ENCODE measurements at regions not wholly inside any gene's neighbourhood (a gene's known extent, or its start where the extent isn't known, plus 50 kb on each side); places are given as distances from the start of the nearest gene placed in this dataset.
A peak's percentile ranks its signal among the peaks of the same experiment; 100 is the strongest.
"Not testable (repeated sequence)": the region's sequence is repeated elsewhere in the genome, so short reads cannot be mapped to it uniquely, and the experiment has no call there.

DNA sequence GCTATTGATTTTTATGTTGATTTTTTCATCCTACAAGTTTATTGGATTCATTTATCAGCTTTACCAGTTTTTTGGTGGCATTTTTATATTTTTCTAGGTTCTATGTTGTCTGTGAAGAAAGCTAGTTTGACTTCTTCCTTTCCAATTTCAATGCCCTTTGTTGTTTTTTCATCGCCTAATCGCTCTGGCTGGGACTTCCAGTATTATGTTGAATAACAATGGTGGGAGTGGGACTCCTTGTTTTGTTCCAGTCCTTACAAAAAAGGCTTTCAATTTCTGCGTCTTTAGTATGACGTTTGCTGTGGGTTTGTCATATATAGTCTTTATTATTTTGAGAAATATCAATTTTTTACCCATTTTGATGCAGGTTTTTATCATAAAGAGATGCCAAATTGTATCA, 175.6 kb upstream of the CCNH start:
- no peak overlapping the region for H3K4me3 ChIP-seq (ENCODE audit: low read depth, low read length)
- no peak for DNase-seq (ENCODE audit: low read depth)

DNA sequence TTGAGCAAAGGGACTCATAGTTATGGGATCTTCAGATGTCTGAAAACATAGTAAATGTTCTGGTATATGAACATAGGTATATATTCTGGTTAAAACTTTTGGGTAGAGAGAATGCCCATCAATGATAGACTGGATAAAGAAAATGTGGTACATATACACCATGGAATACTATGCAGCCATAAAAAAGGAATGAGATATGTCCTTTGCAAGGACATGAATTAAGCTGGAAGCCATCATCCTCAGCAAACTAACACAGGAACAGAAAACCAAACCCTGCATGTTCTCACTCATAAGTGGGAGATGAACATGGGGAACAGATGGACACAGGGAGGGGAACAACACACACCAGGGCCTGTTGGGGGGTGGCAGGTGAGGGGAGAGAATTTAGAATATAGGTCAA, 171.0 kb upstream of the CCNH start:
- DNase-seq (ENCODE audit: low read depth); H3K4me3 ChIP-seq (ENCODE audit: low read depth, low read length): not testable (repeated sequence)

DNA sequence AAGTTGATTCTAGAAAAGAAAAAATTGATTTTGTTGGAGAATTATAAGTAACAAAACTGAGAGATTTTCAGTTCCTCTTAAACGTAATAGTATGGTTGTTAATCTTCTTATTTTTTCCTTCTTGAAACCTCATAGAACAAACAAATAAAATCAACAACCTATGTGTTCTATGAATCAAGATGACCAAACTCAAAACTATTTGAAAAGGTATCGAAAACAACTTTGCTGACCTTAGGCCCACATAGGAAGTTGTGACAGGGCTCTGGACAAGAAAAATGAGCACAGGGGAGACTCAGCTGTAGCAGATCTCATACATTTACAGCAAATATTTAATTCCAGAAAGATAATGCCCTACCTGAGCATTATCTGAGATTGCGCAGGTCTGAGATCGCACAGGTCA, 169.4 kb upstream of the CCNH start:
- no peak for DNase-seq (ENCODE audit: low read depth)
- H3K4me3 ChIP-seq (ENCODE audit: low read depth, low read length), result no peak overlapping the region

DNA sequence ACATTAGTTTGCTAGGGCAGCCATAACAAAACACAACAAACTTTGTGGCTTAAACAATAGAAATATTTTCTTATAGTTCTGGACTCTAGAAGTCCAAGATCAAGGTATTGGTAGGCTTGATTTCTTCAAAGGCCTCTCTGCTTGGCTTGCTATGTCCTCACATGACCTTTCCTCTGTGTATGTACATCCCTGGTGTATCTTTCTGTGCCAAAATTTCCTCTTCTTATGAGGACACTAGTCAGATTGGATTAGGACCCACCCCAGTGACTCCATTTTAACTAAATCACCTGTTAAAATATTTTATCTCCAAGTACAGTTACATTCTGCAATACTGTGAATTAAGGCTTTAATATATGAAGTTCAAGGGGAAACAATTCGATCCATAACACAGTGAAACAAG, 168.9 kb upstream of the CCNH start:
- DNase-seq (ENCODE audit: low read depth), result no peak
- no peak overlapping the region for H3K4me3 ChIP-seq (ENCODE audit: low read depth, low read length)

DNA sequence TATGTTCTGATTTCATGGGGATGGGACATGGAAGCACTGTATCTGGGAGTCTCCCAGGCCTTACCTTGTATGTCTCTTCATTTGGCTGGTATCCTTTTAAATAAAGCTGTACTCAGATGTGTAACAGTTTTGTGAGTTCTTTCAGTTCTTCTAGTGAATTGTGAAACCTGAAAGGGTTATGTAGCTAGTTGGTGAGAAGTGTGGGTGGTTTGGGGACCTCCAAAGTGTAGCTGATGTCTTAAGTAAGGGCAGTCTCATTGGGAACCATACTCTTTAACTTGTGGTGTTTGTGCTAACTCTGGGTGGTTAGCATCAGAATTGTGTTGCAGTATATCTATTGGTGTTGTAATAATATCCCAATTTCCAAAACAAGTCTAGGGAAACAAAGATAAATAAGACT, 166.9 kb upstream of the CCNH start:
- DNase-seq (ENCODE audit: low read depth), result no peak

DNA sequence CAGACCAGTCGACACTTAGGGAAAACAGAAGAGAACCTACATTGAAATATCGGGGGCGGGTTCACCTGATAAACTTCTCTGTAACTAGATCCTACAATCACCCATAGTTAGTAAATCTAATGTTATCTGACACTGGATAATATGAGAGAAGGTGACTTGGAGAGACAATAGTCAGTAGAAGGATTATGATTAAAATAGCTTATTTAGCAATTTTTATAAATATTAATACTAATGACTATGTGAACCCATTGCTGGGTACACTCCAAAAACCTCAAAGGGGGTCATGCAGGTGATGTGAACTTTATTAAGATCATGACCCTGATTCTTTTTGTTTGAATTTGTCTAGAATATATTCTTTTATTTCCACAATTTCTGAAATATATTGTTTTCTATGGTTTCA, 164.1 kb upstream of the CCNH start:
- no peak for DNase-seq (ENCODE audit: low read depth)
- H3K4me3 ChIP-seq (ENCODE audit: low read depth, low read length), result no peak overlapping the region

More for the DNA sequence above, 166.9 kb upstream of the CCNH start:
- no peak overlapping the region for H3K4me3 ChIP-seq (ENCODE audit: low read depth, low read length)

DNA sequence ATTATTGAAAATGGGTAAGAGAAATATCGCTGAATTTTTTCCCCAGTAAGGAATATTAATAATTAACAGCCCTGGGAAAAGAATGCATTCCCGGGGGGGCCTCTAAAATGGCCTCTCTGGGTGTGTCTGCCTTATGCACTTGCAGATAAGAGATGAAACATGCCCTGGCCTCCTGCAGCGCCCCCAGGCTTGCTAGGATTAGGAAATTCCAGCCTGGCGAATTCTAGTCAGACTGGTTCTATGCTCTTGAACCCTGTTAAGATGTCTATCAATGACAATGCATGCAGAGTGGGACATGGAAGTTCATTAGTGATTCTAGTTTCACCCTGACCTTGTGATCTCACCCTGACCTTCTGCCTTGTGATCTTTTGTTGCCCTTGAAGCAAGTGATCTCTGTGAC, 163.6 kb upstream of the CCNH start:
- not testable (repeated sequence) for H3K4me3 ChIP-seq (ENCODE audit: low read depth, low read length); DNase-seq (ENCODE audit: low read depth)

DNA sequence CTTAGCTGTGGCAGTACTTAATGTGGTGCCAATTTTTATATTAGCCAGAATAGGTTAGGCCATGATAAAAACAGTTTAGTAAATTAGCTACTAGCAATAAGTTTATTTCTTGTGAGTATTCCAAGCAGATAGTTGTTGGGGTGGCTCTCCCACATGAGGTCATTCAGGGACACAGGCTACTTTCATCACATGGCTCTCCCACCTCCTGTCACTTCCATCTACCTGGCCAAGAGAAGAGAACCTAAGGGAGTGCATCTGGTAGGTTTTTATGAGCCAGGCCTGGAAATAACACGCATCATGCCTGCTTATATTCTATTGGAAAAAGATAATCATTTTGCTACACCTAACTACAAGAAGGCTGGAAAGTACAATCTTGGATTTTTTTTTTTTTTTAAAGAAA, 161.4 kb upstream of the CCNH start:
- no peak for DNase-seq (ENCODE audit: low read depth)
- no peak overlapping the region for H3K4me3 ChIP-seq (ENCODE audit: low read depth, low read length)

DNA sequence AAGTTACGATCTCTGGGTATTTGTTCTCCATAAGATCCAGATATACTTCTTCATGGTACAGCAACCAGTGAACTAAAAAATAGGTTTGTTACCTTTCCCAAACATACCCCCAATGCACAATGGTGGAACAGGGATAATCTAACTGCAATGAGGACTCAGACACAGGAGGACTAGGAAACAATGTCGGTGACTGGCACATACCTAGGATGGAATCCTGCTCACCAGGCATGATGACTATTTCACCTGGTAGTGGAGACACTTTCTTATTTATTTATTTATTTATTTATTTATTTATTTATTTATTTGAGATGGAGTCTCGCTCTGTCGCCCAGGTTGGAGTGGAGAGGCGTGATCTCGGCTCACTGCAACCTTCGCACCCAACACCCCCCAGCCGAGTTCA, 159.9 kb upstream of the CCNH start:
- H3K4me3 ChIP-seq (ENCODE audit: low read depth, low read length), result no peak overlapping the region
- no peak for DNase-seq (ENCODE audit: low read depth)

DNA sequence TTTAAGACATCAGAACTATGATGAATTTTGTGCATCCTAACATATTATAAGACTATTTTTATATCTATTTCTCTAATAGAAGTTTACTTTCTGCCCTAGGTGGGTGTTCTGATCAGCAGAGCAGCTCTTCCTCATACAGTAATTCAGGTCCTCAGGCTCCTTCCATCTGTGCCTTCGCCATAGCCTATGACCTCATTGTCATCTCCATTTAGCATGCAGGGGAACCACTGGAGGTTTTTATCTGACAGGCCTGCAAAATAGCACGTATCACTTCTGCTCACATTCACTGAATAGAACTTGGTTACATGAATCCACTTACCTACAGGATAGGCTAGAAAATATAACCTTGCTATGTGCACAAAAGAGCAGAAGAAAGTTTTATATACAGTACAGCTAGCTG, 159.4 kb upstream of the CCNH start:
- no peak overlapping the region for H3K4me3 ChIP-seq (ENCODE audit: low read depth, low read length)
- no peak for DNase-seq (ENCODE audit: low read depth)

DNA sequence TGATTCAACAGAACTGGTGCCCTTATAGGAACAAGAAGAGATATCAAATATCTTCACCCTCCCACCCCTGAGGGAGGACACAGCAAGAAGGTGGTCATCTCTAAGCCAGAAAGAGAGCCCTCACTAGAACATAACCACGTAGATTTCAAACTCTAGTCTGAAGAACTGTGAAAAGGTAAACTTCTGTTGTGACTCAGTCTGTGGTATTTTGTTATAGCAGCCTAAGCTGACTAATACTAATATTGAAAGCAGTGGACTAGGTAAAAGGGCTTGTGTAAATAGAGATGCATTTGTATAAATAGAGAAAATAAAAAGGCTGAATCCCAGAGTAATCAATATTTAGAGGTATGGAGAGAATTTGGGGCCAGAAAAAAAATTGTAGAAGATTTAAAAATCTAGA, 157.6 kb upstream of the CCNH start:
- no peak overlapping the region for H3K4me3 ChIP-seq (ENCODE audit: low read depth, low read length)
- no peak for DNase-seq (ENCODE audit: low read depth)

DNA sequence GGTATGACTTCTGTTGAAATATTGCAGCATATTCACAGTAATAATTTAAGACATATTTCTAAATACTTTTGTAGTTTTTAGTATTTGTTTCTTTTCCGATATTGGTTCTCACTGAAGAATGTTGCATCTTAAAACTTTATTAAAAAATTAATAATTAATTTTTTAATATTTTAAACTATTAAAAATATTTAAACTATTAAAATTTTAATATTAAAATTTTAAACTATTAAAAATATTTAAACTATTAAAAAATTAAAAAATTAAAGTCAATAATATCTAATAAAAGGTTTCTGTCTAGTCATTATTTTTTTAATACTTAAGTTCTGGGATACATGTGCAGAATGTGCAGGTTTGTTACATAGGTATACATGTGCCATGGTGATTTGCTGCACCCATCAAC, 149.3 kb upstream of the CCNH start:
- H3K4me3 ChIP-seq (ENCODE audit: low read depth, low read length), result no peak overlapping the region

DNA sequence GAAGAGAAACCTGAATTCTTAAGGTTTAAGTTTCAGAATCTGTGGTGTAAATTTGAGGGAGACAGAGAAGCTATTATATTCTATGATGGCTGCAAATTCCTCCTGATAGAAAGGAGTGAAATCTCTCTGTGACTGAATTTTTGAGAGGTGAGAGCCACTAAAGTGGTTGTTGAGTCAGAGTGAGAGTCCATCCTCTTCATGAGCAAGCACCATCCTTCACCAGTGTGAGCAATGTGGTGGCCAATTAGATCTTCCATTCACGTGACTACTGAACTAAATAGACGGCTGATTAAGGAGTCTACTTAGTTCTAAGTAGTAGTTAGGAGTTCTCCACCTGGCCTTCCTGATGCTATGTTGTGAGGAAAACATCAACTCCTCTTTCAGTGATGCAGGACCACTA, 147.8 kb upstream of the CCNH start:
- DNase-seq (ENCODE audit: low read depth), result no peak
- H3K4me3 ChIP-seq (ENCODE audit: low read depth, low read length), result no peak overlapping the region

More for the DNA sequence above, 149.3 kb upstream of the CCNH start:
- DNase-seq (ENCODE audit: low read depth), result no peak

DNA sequence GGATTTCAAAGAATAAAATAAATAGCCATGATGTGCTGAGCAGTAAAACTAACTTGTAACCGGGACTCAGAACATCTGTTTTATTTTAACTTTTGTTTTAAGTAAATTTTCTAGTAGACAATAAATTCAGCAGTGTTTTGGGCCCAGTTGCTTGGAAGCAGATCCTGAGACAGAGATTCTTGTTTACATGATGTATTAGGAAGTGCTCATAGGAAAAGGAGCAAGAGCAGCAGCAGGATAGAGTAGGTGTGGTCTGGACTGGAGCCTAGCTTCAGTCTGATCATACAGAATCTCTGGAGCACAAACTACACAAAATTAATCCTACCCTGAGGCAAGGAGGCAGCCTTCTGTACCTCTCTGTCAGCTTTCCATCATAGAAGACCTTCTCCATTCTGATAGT, 139.2 kb upstream of the CCNH start:
- DNase-seq (ENCODE audit: low read depth), result no peak
- no peak overlapping the region for H3K4me3 ChIP-seq (ENCODE audit: low read depth, low read length)

DNA sequence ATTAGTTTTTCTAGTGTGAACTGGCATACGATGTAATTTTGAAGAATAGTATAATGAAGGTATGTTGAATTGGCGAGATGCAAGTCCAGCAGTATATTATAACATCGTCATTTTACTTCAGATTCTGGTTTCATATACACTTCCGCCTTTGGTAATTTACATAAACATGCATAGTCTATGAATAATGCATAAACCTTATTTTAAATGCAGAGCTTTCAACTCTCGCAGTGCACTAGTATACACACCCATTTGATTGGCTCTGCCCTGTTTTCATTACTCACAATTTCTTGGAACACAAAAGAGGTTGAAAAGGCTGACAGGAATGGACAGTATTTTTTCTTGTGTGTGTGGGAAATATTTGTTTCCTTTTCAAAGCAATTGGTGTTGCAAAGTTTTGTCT, 128.9 kb upstream of the CCNH start:
- no peak for DNase-seq (ENCODE audit: low read depth)
- no peak overlapping the region for H3K4me3 ChIP-seq (ENCODE audit: low read depth, low read length)

DNA sequence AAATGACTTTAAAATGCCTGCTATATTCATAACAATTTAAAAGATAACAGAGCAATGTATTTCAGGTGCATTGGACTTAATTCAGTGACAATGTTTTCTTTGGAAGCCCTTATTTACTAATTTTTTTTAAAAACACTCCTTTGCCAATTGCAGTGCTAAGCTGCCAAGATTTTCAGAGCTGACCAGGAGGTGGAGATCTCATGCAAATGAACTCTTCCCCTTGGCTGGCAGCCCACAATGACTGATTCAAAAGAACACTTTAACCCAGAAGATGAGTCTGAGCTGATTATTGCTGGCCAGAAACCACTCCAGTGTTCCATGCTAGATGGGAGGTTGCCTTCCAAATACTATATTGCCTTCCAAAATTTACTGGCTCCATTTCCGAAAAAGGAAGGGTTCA, 128.3 kb upstream of the CCNH start:
- H3K4me3 ChIP-seq (ENCODE audit: low read depth, low read length), result no peak overlapping the region
- DNase-seq (ENCODE audit: low read depth), result peak; percentile 19

DNA sequence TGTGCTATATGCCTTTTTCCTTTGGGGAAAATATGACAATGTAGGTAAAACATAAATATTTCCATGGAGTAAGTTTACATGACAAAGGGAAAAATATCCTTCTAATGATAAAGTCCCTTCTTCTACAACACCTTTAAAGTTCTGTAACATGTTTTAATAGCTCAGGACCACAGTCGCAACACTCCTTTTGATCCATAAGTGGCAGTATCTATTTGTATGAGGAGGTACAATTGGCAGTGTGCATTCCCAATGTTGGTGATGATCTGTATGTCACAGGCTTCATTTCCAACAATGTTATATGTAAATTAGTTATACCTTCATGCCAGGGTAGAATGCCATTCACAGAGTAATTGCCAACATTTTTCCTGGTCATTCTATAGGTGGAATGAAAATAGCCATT, 127.1 kb upstream of the CCNH start:
- DNase-seq (ENCODE audit: low read depth), result no peak
- no peak overlapping the region for H3K4me3 ChIP-seq (ENCODE audit: low read depth, low read length)

DNA sequence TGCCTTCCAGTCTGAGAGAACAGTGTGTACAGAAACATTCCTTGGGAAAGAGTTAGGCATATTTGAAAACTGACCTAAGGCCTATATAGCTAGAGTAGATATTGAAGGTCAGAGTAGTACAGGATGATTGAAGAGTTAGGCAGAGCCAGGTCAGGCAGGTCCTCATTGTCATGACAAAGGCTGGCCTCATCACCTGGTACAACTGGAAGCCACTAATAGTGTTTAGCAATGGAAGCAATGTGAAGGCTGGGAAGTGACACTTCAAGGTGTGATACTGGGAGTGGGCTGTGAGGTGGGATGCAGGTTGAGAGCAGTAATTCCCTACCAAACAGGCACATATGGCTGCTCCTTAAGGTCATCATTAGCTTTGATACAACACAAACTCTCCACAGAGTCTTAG, 123.6 kb upstream of the CCNH start:
- no peak overlapping the region for H3K4me3 ChIP-seq (ENCODE audit: low read depth, low read length)
- DNase-seq (ENCODE audit: low read depth), result no peak

DNA sequence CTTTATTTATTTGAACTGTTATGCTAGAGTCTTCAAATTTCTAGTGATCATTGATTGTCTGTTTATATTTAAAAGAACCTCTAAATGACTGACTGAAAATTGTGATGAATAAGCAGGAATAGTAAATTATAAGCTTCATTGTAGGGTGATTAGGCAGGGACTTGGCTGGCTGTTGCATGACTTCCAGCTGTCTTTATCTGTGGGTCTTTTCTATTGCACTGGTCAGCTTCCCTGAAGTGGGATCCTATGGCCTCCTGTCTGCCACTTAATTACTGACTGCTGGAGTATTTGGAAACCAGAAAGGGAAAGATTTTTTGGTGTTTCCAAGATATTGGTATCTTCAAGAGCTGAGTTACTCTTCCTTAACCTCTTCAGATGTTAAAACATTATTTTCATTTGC, 123.0 kb upstream of the CCNH start:
- DNase-seq (ENCODE audit: low read depth), result no peak

DNA sequence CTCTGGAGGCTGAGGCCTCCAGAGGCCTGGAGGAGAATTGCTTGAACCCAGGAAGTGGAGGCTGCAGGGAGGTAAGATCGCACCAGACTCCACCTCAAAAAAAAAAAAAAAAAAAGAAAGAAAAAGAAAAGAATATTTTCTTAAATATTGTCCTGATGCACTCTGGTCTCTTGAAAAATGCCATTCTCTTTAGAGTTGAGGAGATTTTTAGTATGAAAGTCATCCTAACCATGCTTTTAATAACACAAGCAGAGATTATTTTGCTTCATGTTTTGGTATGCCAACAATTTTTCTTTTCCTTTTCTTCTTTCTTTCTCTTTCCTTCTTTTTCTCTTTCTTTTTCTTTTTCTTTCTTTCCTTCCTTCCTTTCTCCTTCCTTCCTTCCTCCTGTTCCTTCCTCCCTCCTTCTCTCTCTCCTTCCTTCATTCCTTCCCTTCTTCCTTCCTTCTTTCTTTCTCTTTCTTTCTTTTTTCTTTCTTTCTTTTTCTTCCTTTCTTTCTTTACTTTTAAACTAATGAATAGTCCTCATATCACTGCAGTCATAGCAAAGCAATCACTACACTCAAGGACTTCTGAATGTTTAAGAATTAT, 116.9 kb upstream of the CCNH start:
- H3K4me3 ChIP-seq (ENCODE audit: low read depth, low read length), result no peak overlapping the region
- DNase-seq (ENCODE audit: low read depth), result no peak

More for the DNA sequence above, 123.0 kb upstream of the CCNH start:
- H3K4me3 ChIP-seq (ENCODE audit: low read depth, low read length), result no peak overlapping the region

DNA sequence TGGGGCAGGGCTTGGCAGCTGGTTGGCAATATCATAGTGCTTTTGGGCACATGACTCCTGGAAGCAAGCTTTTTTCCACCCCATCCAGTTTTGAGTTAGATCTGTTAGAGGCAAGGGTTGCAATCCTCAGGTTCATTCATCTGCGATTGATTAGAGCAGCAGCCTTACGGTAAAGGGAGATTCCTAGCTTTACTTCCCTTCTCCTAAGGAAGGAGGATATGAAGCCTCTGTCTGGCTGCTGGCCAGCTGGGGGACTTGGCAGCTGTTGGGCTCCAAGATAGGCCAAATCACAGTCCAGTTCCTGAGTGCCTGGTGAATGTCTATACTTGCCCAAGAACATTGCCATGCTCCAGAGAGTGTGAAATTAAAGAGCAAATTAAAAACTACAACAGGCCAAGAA, 113.4 kb upstream of the CCNH start:
- no peak for DNase-seq (ENCODE audit: low read depth)
- H3K4me3 ChIP-seq (ENCODE audit: low read depth, low read length), result no peak overlapping the region

DNA sequence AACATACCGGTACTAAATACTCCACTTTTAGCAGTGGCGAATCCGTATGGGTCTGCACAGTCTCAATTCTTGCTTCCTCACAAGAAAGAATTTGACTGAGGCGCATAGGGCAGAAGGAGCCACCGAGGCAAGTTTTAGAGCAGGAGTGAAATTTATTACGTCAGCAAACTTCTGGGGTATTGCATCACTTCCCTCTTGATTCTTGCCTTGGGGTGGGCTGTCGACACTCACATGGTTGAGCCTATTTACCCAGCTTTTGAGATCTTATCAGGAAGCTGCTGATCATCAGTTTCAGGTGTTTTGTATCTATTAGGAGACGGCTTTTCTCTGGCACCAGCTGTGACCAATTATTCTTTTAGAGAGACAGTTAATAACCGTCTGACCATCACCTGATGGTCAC, 111.5 kb upstream of the CCNH start:
- H3K4me3 ChIP-seq (ENCODE audit: low read depth, low read length), result no peak overlapping the region
- DNase-seq (ENCODE audit: low read depth), result no peak

All from skeletal muscle cell (primary cell).